ENCODE measurements at regions not wholly inside any gene's neighbourhood (a gene's known extent, or its start where the extent isn't known, plus 50 kb on each side); places are given as distances from the start of the nearest gene placed in this dataset.

DNA sequence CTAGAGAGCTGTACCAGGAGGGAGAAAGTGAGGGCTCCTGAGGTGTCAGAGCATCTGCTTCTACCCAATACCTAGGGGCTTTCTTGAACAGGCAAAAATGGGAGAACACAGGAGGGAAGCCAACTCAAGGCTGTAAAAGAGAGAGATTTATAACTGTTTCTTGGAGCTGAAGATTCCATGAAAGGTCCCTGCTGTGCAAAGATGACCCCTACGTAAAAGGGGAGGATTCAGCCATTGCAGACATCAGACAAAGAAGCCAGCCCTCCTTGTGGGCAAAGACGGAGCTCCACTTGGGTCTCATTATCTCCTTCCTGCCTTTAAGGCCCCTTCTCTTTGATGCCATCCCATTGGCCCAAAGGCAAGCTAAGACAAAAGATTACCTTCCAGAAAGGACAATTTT is 524.1 kb upstream of the CAMK1G start:
- no peak overlapping the region for H3K4me3 ChIP-seq (ENCODE audit: low read length)
- no peak for TF ChIP-seq CTCF (IDR thresholded peaks at IDR 0.05; ENCODE audit: insufficient read depth, low read depth, low read length, missing control alignments)
- DNase-seq (ENCODE audit: low read depth): no peak

GRCh38 chr1:209059981-209060380 is 523.5 kb upstream of the CAMK1G start:
- TF ChIP-seq CTCF (IDR thresholded peaks at IDR 0.05; ENCODE audit: insufficient read depth, low read depth, low read length, missing control alignments): no peak
- H3K4me3 ChIP-seq (ENCODE audit: low read length): no peak overlapping the region
- no peak for DNase-seq (ENCODE audit: low read depth)

- TF ChIP-seq CTCF (IDR thresholded peaks at IDR 0.05; ENCODE audit: insufficient read depth, low read depth, low read length, missing control alignments): no peak
- no peak overlapping the region for H3K4me3 ChIP-seq (ENCODE audit: low read length)
- no peak for DNase-seq (ENCODE audit: low read depth)
Observed at GRCh38 chr1:209062081-209062620, 521.4 kb upstream of the CAMK1G start.

DNA sequence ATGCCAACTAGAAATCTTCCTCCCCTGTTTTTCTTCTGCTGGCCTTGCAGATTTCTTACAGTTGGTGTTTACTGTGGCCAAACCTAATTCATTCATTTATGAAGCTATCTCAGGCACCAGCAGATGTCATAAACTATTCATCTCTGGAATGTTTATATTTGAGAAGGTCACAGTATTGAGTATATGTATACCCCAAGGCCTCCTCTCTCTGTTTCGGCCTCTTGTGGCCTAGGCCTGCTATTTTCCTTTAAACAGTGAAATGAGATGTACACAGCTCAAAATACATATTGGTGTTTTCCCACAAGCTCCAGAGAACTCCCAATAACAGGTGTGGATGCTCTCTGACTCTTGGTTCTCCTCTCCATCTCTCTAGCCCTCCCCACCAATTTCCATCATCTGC is 520.7 kb upstream of the CAMK1G start:
- DNase-seq (ENCODE audit: low read depth): no peak
- no peak for TF ChIP-seq CTCF (IDR thresholded peaks at IDR 0.05; ENCODE audit: insufficient read depth, low read depth, low read length, missing control alignments)
- no peak overlapping the region for H3K4me3 ChIP-seq (ENCODE audit: low read length)

GRCh38 chr1:209063767-209064659 is 519.5 kb upstream of the CAMK1G start:
- TF ChIP-seq CTCF (IDR thresholded peaks at IDR 0.05; ENCODE audit: insufficient read depth, low read depth, low read length, missing control alignments): no peak
- DNase-seq (ENCODE audit: low read depth): no peak
- no peak overlapping the region for H3K4me3 ChIP-seq (ENCODE audit: low read length)

GRCh38 chr1:209064850-209065706 is 518.4 kb upstream of the CAMK1G start:
- no peak overlapping the region for H3K4me3 ChIP-seq (ENCODE audit: low read length)
- TF ChIP-seq CTCF (IDR thresholded peaks at IDR 0.05; ENCODE audit: insufficient read depth, low read depth, low read length, missing control alignments): no peak
- DNase-seq (ENCODE audit: low read depth): no peak
